ENCODE measurements at regions not wholly inside any gene's neighbourhood (a gene's known extent, or its start where the extent isn't known, plus 50 kb on each side); places are given as distances from the start of the nearest gene placed in this dataset.

GRCh38 chr1:218933513-218933912 lies 240.2 kb upstream of the LYPLAL1 start (continued):
- no peak for TF ChIP-seq HSF4 (CRISPR knock-in tag; IDR thresholded peaks at IDR 0.05; ENCODE audit: borderline replicate concordance)
- TF ChIP-seq, protein P1, sequence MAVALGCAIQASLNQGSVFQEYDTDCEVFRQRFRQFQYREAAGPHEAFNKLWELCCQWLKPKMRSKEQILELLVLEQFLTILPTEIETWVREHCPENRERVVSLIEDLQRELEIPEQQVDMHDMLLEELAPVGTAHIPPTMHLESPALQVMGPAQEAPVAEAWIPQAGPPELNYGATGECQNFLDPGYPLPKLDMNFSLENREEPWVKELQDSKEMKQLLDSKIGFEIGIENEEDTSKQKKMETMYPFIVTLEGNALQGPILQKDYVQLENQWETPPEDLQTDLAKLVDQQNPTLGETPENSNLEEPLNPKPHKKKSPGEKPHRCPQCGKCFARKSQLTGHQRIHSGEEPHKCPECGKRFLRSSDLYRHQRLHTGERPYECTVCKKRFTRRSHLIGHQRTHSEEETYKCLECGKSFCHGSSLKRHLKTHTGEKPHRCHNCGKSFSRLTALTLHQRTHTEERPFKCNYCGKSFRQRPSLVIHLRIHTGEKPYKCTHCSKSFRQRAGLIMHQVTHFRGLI (CRISPR knock-in tag; IDR thresholded peaks at IDR 0.05), result no peak
- no peak for TF ChIP-seq ZNF668 (CRISPR knock-in tag; IDR thresholded peaks at IDR 0.05)
- TF ChIP-seq ETS1 (conservative IDR thresholded peaks at IDR 0.05; ENCODE audit: control insufficient read depth, low read depth, low read length), result no peak
- no peak for TF ChIP-seq SFPQ (IDR thresholded peaks at IDR 0.05; ENCODE audit: low read depth, low read length)
- no peak for TF ChIP-seq ASH1L (IDR thresholded peaks at IDR 0.05; ENCODE audit: borderline replicate concordance, low read depth, partially characterized antibody)
- no peak for TF ChIP-seq SMARCE1 (IDR thresholded peaks at IDR 0.05)
- no peak for TF ChIP-seq IRF9 (tag; IDR thresholded peaks at IDR 0.05)
